SK-N-SH (cell line): ENCODE measurements at regions not wholly inside any gene's neighbourhood (a gene's known extent, or its start where the extent isn't known, plus 50 kb on each side); places are given as distances from the start of the nearest gene placed in this dataset.

Source experiments
- CTCF ChIA-PET: fragments of 300-600, 350-600 bp; formaldehyde crosslinking; extraction: SDS; loops from one replicate; lab custom pipeline; 2021; lab: Yijun Ruan, JAX
- POLR2A ChIA-PET: fragments of 350-600 bp; sonication (Branson Sonifier 250); formaldehyde crosslinking; extraction: SDS; loops from one replicate; lab custom pipeline; 2020; ENCODE audit warnings: antibody characterized with exemption, inconsistent platforms; lab: Yijun Ruan, JAX
- DNase-seq: peaks from one replicate; pipeline ENCODE4 v3.0.0; 2012
- H2AFZ ChIP-seq: fragments of 200-600 bp; sonication (generic); 2 replicates; pipeline ENCODE4 v1.8.1; 2016; ENCODE audit warnings: antibody characterized with exemption, mild to moderate bottlenecking, low read depth
- H3F3A ChIP-seq: fragments of 200-600 bp; sonication (generic); replicated peaks from 2 replicates; pipeline ENCODE3; 2016; ENCODE audit warnings: antibody characterized with exemption, mild to moderate bottlenecking; ENCODE audit not compliant: insufficient read depth
- H3K27ac ChIP-seq, 2 experiments: fragments of 200-500 bp in 1 of 2; fragments of 200-600 bp in 1 of 2; sonication (Bioruptor generic) in 1 of 2; sonication (generic), shearing (Covaris generic) in 1 of 2; 2 replicates each; pipeline versions ENCODE4 v1.5.1 to v1.6.1; 2014 to 2016; ENCODE audit warnings: low read depth in 2 of 2, inconsistent platforms in 1 of 2, low read length in 1 of 2, mild to moderate bottlenecking in 1 of 2, mixed read lengths in 1 of 2
- H3K27me3 ChIP-seq: fragments of 200-600 bp; sonication (generic), shearing (Covaris generic); 2 replicates; pipeline ENCODE4 v1.6.1; 2016; ENCODE audit warnings: mixed run types; ENCODE audit not compliant: insufficient read depth
- H3K36me3 ChIP-seq, 2 experiments: fragments of 200-500 bp in 1 of 2; fragments of 200-600 bp in 1 of 2; sonication (Bioruptor generic) in 1 of 2; sonication (generic) in 1 of 2; replicated peaks in 1 of 2; 2 replicates each; pipeline versions ENCODE3 to v1.5.1; 2014 to 2016; ENCODE audit warnings: low read length in 1 of 2, mild to moderate bottlenecking in 1 of 2; ENCODE audit not compliant: insufficient read depth in 2 of 2, control insufficient read depth in 1 of 2
- H3K4me1 ChIP-seq, 2 experiments: fragments of 200-500 bp in 1 of 2; fragments of 200-600 bp in 1 of 2; sonication (Bioruptor generic) in 1 of 2; sonication (generic), shearing (Covaris generic) in 1 of 2; 2 replicates each; pipeline versions ENCODE4 v1.5.1 to v1.6.1; 2014 to 2016; ENCODE audit warnings: low read depth in 1 of 2, low read length in 1 of 2, mixed run types in 1 of 2; ENCODE audit not compliant: insufficient read depth in 2 of 2, control insufficient read depth in 1 of 2
- H3K4me2 ChIP-seq: fragments of 200-600 bp; sonication (generic), shearing (Covaris generic); 2 replicates; pipeline ENCODE4 v1.6.1; 2017; ENCODE audit warnings: mixed run types
- H3K4me3 ChIP-seq, 2 experiments: fragments of 200-500 bp in 1 of 2; fragments of 200-600 bp in 1 of 2; sonication (Bioruptor generic) in 1 of 2; sonication (generic), shearing (Covaris generic) in 1 of 2; 2 replicates each; pipeline versions ENCODE4 v1.5.1 to v1.8.1; 2014 to 2016; ENCODE audit warnings: low read depth in 2 of 2, inconsistent platforms in 1 of 2, low read length in 1 of 2, mild to moderate bottlenecking in 1 of 2, mixed read lengths in 1 of 2, moderate library complexity in 1 of 2
- H3K79me2 ChIP-seq: fragments of 200-600 bp; sonication (generic); 2 replicates; pipeline ENCODE4 v1.8.1; 2017; ENCODE audit warnings: mild to moderate bottlenecking; ENCODE audit not compliant: insufficient read depth
- H3K9ac ChIP-seq: fragments of 200-600 bp; sonication (generic); 2 replicates; pipeline ENCODE4 v1.6.1; 2017; ENCODE audit warnings: mixed run types
- H3K9me2 ChIP-seq: fragments of 200-600 bp; sonication (generic); 2 replicates; pipeline ENCODE4 v1.6.1; 2017; ENCODE audit warnings: mixed run types
- H3K9me3 ChIP-seq: fragments of 200-600 bp; sonication (generic); 2 replicates; pipeline ENCODE4 v1.6.1; 2017; ENCODE audit warnings: mixed run types, mild to moderate bottlenecking, moderate library complexity
- H4K20me1 ChIP-seq: fragments of 200-600 bp; sonication (generic); 2 replicates; pipeline ENCODE4 v1.6.1; 2017; ENCODE audit warnings: mild to moderate bottlenecking, mixed run types; ENCODE audit not compliant: insufficient read depth
- CHD2 ChIP-seq: fragments of 150-350 bp; IDR thresholded peaks from 2 replicates; pipeline ENCODE4 v1.6.1; 2018; ENCODE audit warnings: low read length; ENCODE audit not compliant: partially characterized antibody
- FOSL2 ChIP-seq: IDR thresholded peaks from 2 replicates; pipeline ENCODE4 v1.4.0; 2012; ENCODE audit warnings: low read depth, mild to moderate bottlenecking, moderate library complexity, borderline replicate concordance
- FOXJ3 ChIP-seq: sonication (generic); formaldehyde crosslinking; IDR thresholded peaks from 2 replicates; pipeline ENCODE4 v1.5.1; 2020; ENCODE audit warnings: mild to moderate bottlenecking, missing genetic modification reagents
- GATA2 ChIP-seq: sonication (generic); formaldehyde crosslinking; IDR thresholded peaks from 2 replicates; pipeline ENCODE4 v1.5.0; 2020; ENCODE audit warnings: mild to moderate bottlenecking, missing genetic modification reagents
- MEF2A ChIP-seq: IDR thresholded peaks from 2 replicates; pipeline ENCODE4 v1.4.0; 2012; ENCODE audit warnings: low read depth, borderline replicate concordance
- NRF1 ChIP-seq: IDR thresholded peaks from 2 replicates; pipeline ENCODE4 v1.6.1; 2012; ENCODE audit warnings: low read depth, mild to moderate bottlenecking, low read length
- PBX3 ChIP-seq: IDR thresholded peaks from 2 replicates; pipeline ENCODE4; 2012
- POLR2AphosphoS5 ChIP-seq: IDR thresholded peaks from 2 replicates; pipeline ENCODE4 v1.6.1; 2012; ENCODE audit warnings: low read depth, low read length
- RAD21 ChIP-seq: IDR thresholded peaks from 2 replicates; pipeline ENCODE4 v1.6.1; 2012; ENCODE audit warnings: mild to moderate bottlenecking, low read length
- RCOR1 ChIP-seq: fragments of 150-350 bp; IDR thresholded peaks from 2 replicates; pipeline ENCODE4 v1.6.1; 2017; ENCODE audit warnings: antibody characterized with exemption, low read length
- REST ChIP-seq: IDR thresholded peaks from 2 replicates; pipeline ENCODE4 v1.6.1; 2012; ENCODE audit warnings: mild to moderate bottlenecking, low read depth, low read length, moderate library complexity
- RFX5 ChIP-seq: IDR thresholded peaks from 2 replicates; pipeline ENCODE4 v1.6.1; 2012; ENCODE audit warnings: mild to moderate bottlenecking, improper control_type of control experiment, low read length
- RXRA ChIP-seq: IDR thresholded peaks from 2 replicates; pipeline ENCODE4 v1.4.0; 2012; ENCODE audit warnings: low read depth, mild to moderate bottlenecking, borderline replicate concordance
- SMC3 ChIP-seq: IDR thresholded peaks from 2 replicates; pipeline ENCODE4 v1.6.1; 2012; ENCODE audit warnings: low read depth, low read length, improper control_type of control experiment
- TEAD4 ChIP-seq: IDR thresholded peaks from 2 replicates; pipeline ENCODE4 v1.4.0; 2012; ENCODE audit warnings: mild to moderate bottlenecking, borderline replicate concordance; ENCODE audit not compliant: insufficient read depth
- USF1 ChIP-seq: IDR thresholded peaks from 2 replicates; pipeline ENCODE4 v1.4.0; 2012; ENCODE audit warnings: low read depth, borderline replicate concordance
- WGBS: methylation state at CpG from one replicate; pipeline ENCODE4 v1.1.6; 2017; ENCODE audit warnings: low lambda C conversion rate; 5-methylcytosine and 5-hydroxymethylcytosine counted together
- TF ChIP-seq, protein P1 (sequence below): fragments of 150-350 bp; IDR thresholded peaks from 2 replicates; pipeline ENCODE4 v1.6.1; 2017; ENCODE audit warnings: antibody characterized with exemption, low read length, low read depth, borderline replicate concordance
- TF ChIP-seq, protein P2 (sequence below): IDR thresholded peaks from 2 replicates; pipeline ENCODE4 v1.4.0; 2012; ENCODE audit warnings: low read depth

DNA sequence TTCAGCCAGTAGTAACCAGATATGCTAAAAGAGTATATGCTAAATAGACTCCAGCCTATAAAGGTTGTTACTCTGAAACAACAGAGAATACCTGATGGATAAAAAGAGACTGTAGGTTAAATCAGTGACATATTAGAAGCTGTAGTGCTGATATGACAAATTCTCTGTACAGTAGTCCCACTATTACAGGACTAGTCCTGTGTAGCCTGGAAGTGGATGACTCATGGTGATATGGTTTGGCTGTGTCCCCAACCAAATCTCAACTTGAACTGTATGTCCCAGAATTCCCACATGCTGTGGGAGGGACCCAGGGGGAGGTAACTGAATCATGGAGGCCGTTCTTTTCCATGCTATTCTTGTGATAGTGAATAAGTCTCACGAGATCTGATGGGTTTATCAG lies 276.2 kb upstream of the POU5F2 start:
- no peak overlapping the region for H2AFZ ChIP-seq
- TF ChIP-seq CHD2 (no peak), USF1 (no peak), FOSL2 (0 out of 2 replicates have a peak, but pooled peaks have one; percentile 5)
- TF ChIP-seq, protein P1, sequence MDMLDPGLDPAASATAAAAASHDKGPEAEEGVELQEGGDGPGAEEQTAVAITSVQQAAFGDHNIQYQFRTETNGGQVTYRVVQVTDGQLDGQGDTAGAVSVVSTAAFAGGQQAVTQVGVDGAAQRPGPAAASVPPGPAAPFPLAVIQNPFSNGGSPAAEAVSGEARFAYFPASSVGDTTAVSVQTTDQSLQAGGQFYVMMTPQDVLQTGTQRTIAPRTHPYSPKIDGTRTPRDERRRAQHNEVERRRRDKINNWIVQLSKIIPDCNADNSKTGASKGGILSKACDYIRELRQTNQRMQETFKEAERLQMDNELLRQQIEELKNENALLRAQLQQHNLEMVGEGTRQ: no peak
- no peaks in the 10 kb centered on the region for H3K27me3 ChIP-seq
- H4K20me1 ChIP-seq: no peaks in the 10 kb centered on the region
- no peaks in the 10 kb centered on the region for H3K79me2 ChIP-seq
- H3K4me3 ChIP-seq: no peak overlapping the region
- no peak overlapping the region for H3K9ac ChIP-seq
- H3K9me3 ChIP-seq: 0 out of 2 replicates have a peak, but pooled peaks cover 6% of the 10 kb centered on the region
- H3K4me2 ChIP-seq: no peak overlapping the region
- 95% methylated on average over 2 of the region's 2 CpGs for WGBS
- H3K9me2 ChIP-seq: no peaks in the 10 kb centered on the region
- peaks cover 13% of the 10 kb centered on the region for H3F3A ChIP-seq
- H3K4me1 ChIP-seq: peaks cover 0 to 5% of the 10 kb centered on the region in 2 experiments; a peak in 2 of 4 replicates
- no peak overlapping the region for H3K27ac ChIP-seq
- ChIA-PET POLR2A (no interaction called here), CTCF (no interaction called here)
- DNase-seq: no peak
- H3K36me3 ChIP-seq: peaks cover 5 to 14% of the 10 kb centered on the region in 2 experiments

DNA sequence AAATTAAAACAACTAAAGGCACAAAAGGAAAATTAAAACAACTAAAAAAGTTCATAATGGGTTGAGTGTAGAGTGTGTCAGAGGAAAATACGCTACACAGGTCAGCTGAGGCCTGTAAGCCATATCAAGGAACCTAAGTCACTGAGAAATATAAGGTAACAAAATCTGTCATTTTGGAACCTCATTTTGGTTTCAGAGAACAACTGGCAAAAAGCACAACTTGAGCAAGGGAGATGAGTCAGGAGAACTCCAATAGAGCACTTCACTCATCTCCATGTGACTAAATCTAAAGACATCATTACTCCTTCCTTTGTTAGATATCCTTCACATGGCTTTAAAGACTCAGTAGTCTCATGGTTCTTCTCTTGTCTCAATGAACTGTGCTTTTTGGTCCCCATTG lies 269.4 kb upstream of the POU5F2 start:
- H3K4me3 ChIP-seq: no peak overlapping the region
- no peaks in the 10 kb centered on the region for H3K27me3 ChIP-seq
- no peak overlapping the region for H3K9ac ChIP-seq
- DNase-seq: no peak
- H3K36me3 ChIP-seq: peaks cover 5 to 7% of the 10 kb centered on the region in 2 experiments
- no peak overlapping the region for H3K4me2 ChIP-seq
- 0 out of 2 replicates have a peak, but pooled peaks cover 5% of the 10 kb centered on the region for H3K9me2 ChIP-seq
- H4K20me1 ChIP-seq: no peaks in the 10 kb centered on the region
- 0 out of 2 replicates have a peak, but pooled peaks cover 3% of the 10 kb centered on the region for H3K9me3 ChIP-seq
- POLR2A ChIA-PET: no interaction called here
- H3K27ac ChIP-seq: no peak overlapping the region
- H3F3A ChIP-seq: no peaks in the 10 kb centered on the region
- no peaks in the 10 kb centered on the region; a peak in 1 of 4 replicates for H3K4me1 ChIP-seq
- no peak overlapping the region for H2AFZ ChIP-seq
- TF ChIP-seq NRF1 (no peak), MEF2A (no peak), TEAD4 (no peak), CHD2 (no peak), GATA2 (CRISPR knock-in tag) (no peak), RFX5 (no peak), RXRA (no peak), SMC3 (no peak), RAD21 (no peak), FOSL2 (no peak), REST (no peak), POLR2AphosphoS5 (no peak), PBX3 (no peak), RCOR1 (no peak), FOXJ3 (no peak), USF1 (no peak)
- TF ChIP-seq, protein P2, sequence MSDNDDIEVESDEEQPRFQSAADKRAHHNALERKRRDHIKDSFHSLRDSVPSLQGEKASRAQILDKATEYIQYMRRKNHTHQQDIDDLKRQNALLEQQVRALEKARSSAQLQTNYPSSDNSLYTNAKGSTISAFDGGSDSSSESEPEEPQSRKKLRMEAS: no peak
- TF ChIP-seq, protein P1: no peak
- 100% methylated on average over 1 of the region's 1 CpG for WGBS
- H3K79me2 ChIP-seq: no peaks in the 10 kb centered on the region
- CTCF ChIA-PET: no interaction called here
